Neural cell (in vitro differentiated cells): ENCODE measurements at regions not wholly inside any gene's neighbourhood (a gene's known extent, or its start where the extent isn't known, plus 50 kb on each side); places are given as distances from the start of the nearest gene placed in this dataset.
"Not testable (repeated sequence)": the region's sequence is repeated elsewhere in the genome, so short reads cannot be mapped to it uniquely, and the experiment has no call there.

Experiments used
- H2AFZ ChIP-seq: fragments of 200-600, 300-800 bp; sonication (generic), shearing (Covaris generic); 2 replicates; pipeline ENCODE4 v1.6.0; 2014; ENCODE audit warnings: low read depth, mild to moderate bottlenecking, antibody characterized with exemption, low read length, moderate library complexity
- H3F3A ChIP-seq: fragments of 200-600 bp; shearing (Covaris generic); 2 replicates; pipeline ENCODE4 v1.6.1; 2016; ENCODE audit warnings: mild to moderate bottlenecking, moderate library complexity, mixed read lengths, antibody characterized with exemption, low read length; ENCODE audit not compliant: insufficient read depth, poor library complexity, severe bottlenecking
- H3K27ac ChIP-seq: fragments of 200-600, 300-800 bp; sonication (generic), shearing (Covaris generic); 2 replicates; pipeline ENCODE4 v1.5.1; 2014; ENCODE audit warnings: mild to moderate bottlenecking, low read length, moderate library complexity
- H3K27me3 ChIP-seq: fragments of 300-800, 200-600 bp; sonication (generic), shearing (Covaris generic); 2 replicates; pipeline ENCODE4 v1.6.0; 2014; ENCODE audit warnings: mild to moderate bottlenecking, low read depth, low read length, moderate library complexity; ENCODE audit not compliant: insufficient read depth
- H3K36me3 ChIP-seq: fragments of 300-800, 200-600 bp; sonication (generic), shearing (Covaris generic); 2 replicates; pipeline ENCODE4 v1.5.1; 2014; ENCODE audit warnings: mild to moderate bottlenecking, antibody characterized with exemption, low read length, moderate library complexity; ENCODE audit not compliant: insufficient read depth
- H3K4me2 ChIP-seq: fragments of 300-800, 200-600 bp; sonication (generic), shearing (Covaris generic); 2 replicates; pipeline ENCODE4 v1.6.0; 2014; ENCODE audit warnings: mild to moderate bottlenecking, low read length
- H3K4me3 ChIP-seq: fragments of 300-800, 200-600 bp; sonication (generic), shearing (Covaris generic); 2 replicates; pipeline ENCODE4 v1.5.1; 2014; ENCODE audit warnings: mild to moderate bottlenecking, low read length, moderate library complexity
- H3K79me2 ChIP-seq: fragments of 200-600 bp; shearing (Covaris generic); replicated peaks from 2 replicates; pipeline ENCODE4 v1.6.0; 2014; ENCODE audit warnings: mild to moderate bottlenecking, low read length, moderate library complexity; ENCODE audit not compliant: insufficient read depth
- H3K9ac ChIP-seq: fragments of 300-800, 200-600 bp; sonication (generic), shearing (Covaris generic); 2 replicates; pipeline ENCODE4 v1.6.1; 2016; ENCODE audit warnings: mild to moderate bottlenecking, low read length, mixed read lengths
- H3K9me2 ChIP-seq: fragments of 200-600 bp; shearing (Covaris generic); 2 replicates; pipeline ENCODE4 v1.6.1; 2016; ENCODE audit warnings: mild to moderate bottlenecking, low read length, mixed read lengths; ENCODE audit not compliant: insufficient read depth
- H3K9me3 ChIP-seq: fragments of 200-600, 300-800 bp; sonication (generic), shearing (Covaris generic); 2 replicates; pipeline ENCODE4 v1.6.1; 2016; ENCODE audit warnings: mild to moderate bottlenecking, mixed run types, low read length, moderate library complexity, mixed read lengths
- H4K20me1 ChIP-seq: fragments of 200-600 bp; shearing (Covaris generic); 2 replicates; pipeline ENCODE4 v1.6.1; 2016; ENCODE audit warnings: mild to moderate bottlenecking, mixed run types; ENCODE audit not compliant: insufficient read depth
- EP300 ChIP-seq: fragments of 450-650 bp; conservative IDR thresholded peaks from 2 replicates; pipeline ENCODE4 v1.6.1; 2014; ENCODE audit warnings: antibody characterized with exemption, mild to moderate bottlenecking, moderate library complexity; ENCODE audit not compliant: poor library complexity, severe bottlenecking
- EZH2 ChIP-seq: fragments of 200-600, 300-800 bp; shearing (Covaris generic), sonication (generic); IDR thresholded peaks from 2 replicates; pipeline ENCODE4 v1.6.1; 2014; ENCODE audit warnings: antibody characterized with exemption, low read length, borderline replicate concordance, mild to moderate bottlenecking; ENCODE audit not compliant: insufficient read depth, poor library complexity, severe bottlenecking
- SMC3 ChIP-seq: fragments of 450-650 bp; conservative IDR thresholded peaks from 2 replicates; pipeline ENCODE4 v1.6.1; 2014; ENCODE audit warnings: antibody characterized with exemption, mild to moderate bottlenecking, moderate library complexity; ENCODE audit not compliant: poor library complexity
- TAF1 ChIP-seq: IDR thresholded peaks from 2 replicates; pipeline ENCODE4 v1.6.1; 2012; ENCODE audit warnings: low read depth
- TF ChIP-seq, protein P1 (sequence below): fragments of 450-650 bp; IDR thresholded peaks from 2 replicates; pipeline ENCODE4 v1.5.1; 2014; ENCODE audit warnings: antibody characterized with exemption, mild to moderate bottlenecking, moderate library complexity; ENCODE audit not compliant: poor library complexity, severe bottlenecking
- TF ChIP-seq, protein P2 (sequence below): IDR thresholded peaks from 2 replicates; pipeline ENCODE4 v1.6.1; 2012; ENCODE audit warnings: borderline replicate concordance

DNA sequence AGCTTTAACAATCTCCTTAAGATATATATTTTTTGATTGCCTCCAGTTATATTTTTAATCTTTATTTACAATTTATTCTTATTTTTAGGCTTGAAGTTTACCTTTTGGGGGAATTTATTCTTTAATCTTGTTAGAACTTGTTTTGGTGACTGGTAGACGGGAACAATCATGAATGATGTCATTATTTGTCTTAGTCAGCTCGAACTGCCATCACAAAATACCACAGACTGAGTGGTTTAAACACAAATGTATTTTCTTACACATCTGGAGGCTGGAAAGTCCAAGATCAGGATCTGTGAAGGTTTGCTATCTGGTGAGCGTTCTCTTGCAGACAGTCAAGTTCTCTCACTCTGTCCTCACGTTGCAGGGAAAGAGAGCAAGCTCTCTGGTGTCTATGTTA is 639.5 kb upstream of the SEMA6D start:
- H3K4me2 ChIP-seq, H3K9me2 ChIP-seq, H3K4me3 ChIP-seq, H3F3A ChIP-seq, H3K36me3 ChIP-seq, H2AFZ ChIP-seq, H3K27ac ChIP-seq, H3K9ac ChIP-seq, H3K79me2 ChIP-seq, H4K20me1 ChIP-seq, H3K27me3 ChIP-seq, H3K9me3 ChIP-seq: not testable (repeated sequence)

DNA sequence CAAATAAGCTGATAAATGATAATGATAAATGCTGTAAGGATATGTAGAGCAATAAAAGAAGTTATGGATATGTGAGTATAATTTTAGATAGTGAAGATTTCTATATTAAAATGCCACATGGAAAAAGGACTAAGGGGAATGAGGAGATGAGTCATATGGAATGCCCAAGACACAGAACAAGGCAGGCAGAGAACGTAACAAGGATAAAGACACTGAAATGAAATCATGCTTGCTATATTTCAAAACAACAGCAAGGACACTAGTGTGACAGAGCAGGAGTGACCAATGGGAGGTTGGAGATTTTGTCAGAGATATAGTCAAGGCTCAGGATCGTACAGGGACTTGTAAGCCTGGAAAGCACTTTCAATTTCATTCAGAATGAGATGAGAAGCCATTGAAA is 621.5 kb upstream of the SEMA6D start:
- Histone ChIP-seq H3K27ac (no peak overlapping the region), H3K36me3 (no peaks in the 10 kb centered on the region), H3K79me2 (no peaks in the 10 kb centered on the region), H3K4me3 (no peak overlapping the region), H3F3A (no peaks in the 10 kb centered on the region), H3K9me2 (no peaks in the 10 kb centered on the region), H3K27me3 (no peaks in the 10 kb centered on the region), H3K9me3 (no peaks in the 10 kb centered on the region), H4K20me1 (no peaks in the 10 kb centered on the region), H3K4me2 (no peak overlapping the region), H2AFZ (no peak overlapping the region), H3K9ac (no peak overlapping the region)
- TF ChIP-seq SMC3 (no peak), EP300 (no peak), EZH2 (no peak), TAF1 (no peak)
- TF ChIP-seq, protein P1, sequence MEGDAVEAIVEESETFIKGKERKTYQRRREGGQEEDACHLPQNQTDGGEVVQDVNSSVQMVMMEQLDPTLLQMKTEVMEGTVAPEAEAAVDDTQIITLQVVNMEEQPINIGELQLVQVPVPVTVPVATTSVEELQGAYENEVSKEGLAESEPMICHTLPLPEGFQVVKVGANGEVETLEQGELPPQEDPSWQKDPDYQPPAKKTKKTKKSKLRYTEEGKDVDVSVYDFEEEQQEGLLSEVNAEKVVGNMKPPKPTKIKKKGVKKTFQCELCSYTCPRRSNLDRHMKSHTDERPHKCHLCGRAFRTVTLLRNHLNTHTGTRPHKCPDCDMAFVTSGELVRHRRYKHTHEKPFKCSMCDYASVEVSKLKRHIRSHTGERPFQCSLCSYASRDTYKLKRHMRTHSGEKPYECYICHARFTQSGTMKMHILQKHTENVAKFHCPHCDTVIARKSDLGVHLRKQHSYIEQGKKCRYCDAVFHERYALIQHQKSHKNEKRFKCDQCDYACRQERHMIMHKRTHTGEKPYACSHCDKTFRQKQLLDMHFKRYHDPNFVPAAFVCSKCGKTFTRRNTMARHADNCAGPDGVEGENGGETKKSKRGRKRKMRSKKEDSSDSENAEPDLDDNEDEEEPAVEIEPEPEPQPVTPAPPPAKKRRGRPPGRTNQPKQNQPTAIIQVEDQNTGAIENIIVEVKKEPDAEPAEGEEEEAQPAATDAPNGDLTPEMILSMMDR, result no peak
- TF ChIP-seq, protein P2, sequence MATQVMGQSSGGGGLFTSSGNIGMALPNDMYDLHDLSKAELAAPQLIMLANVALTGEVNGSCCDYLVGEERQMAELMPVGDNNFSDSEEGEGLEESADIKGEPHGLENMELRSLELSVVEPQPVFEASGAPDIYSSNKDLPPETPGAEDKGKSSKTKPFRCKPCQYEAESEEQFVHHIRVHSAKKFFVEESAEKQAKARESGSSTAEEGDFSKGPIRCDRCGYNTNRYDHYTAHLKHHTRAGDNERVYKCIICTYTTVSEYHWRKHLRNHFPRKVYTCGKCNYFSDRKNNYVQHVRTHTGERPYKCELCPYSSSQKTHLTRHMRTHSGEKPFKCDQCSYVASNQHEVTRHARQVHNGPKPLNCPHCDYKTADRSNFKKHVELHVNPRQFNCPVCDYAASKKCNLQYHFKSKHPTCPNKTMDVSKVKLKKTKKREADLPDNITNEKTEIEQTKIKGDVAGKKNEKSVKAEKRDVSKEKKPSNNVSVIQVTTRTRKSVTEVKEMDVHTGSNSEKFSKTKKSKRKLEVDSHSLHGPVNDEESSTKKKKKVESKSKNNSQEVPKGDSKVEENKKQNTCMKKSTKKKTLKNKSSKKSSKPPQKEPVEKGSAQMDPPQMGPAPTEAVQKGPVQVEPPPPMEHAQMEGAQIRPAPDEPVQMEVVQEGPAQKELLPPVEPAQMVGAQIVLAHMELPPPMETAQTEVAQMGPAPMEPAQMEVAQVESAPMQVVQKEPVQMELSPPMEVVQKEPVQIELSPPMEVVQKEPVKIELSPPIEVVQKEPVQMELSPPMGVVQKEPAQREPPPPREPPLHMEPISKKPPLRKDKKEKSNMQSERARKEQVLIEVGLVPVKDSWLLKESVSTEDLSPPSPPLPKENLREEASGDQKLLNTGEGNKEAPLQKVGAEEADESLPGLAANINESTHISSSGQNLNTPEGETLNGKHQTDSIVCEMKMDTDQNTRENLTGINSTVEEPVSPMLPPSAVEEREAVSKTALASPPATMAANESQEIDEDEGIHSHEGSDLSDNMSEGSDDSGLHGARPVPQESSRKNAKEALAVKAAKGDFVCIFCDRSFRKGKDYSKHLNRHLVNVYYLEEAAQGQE, result no peak

DNA sequence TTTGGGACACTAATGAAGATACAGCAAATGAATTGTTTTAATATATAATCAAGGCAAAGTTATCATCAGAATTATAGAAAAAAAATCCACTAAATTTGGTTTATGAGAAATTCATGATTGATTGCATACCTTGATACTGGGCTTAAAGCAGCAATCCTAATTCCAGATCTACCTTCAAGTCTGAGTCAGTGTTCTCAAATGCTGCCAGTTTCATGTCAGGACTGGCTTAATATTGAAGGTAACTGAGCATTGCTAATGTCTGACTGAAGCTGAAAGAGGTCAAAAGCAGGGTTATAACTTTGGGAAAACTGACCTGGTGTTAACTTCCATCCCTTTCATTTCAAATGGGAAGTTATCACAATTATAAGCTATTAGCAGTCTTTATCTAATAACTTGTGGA is 618.8 kb upstream of the SEMA6D start:
- H3K9me3 ChIP-seq, H3K9ac ChIP-seq, H3K9me2 ChIP-seq, H2AFZ ChIP-seq, H3K4me2 ChIP-seq, H3K36me3 ChIP-seq, H3K27ac ChIP-seq, H3K4me3 ChIP-seq, H4K20me1 ChIP-seq, H3F3A ChIP-seq, H3K27me3 ChIP-seq, H3K79me2 ChIP-seq: not testable (repeated sequence)

DNA sequence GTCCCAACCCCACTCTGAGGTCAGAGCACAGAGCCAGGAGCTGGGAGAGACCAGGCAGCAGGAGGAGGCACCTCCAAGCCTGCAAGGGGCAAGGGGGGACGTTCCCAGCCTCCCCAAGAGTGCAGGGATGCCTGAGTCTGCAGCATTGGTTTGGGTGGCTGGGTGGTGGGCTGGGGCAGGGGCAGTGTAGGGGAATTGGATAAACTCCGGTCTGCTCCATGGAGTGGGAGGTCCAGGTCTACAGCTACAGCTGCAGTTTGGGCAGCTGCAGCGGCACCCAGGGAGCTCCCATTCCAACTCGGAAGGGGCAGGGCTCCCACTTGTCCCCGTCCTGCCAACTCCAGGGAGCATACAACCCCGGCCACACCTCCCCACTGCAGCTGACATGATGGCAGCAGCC is 617.5 kb upstream of the SEMA6D start:
- H3K4me2 ChIP-seq, H4K20me1 ChIP-seq, H3K36me3 ChIP-seq, H3K27ac ChIP-seq, H3K9me3 ChIP-seq, H2AFZ ChIP-seq, H3K9me2 ChIP-seq, H3F3A ChIP-seq, H3K4me3 ChIP-seq, H3K27me3 ChIP-seq, H3K79me2 ChIP-seq, H3K9ac ChIP-seq: not testable (repeated sequence)

DNA sequence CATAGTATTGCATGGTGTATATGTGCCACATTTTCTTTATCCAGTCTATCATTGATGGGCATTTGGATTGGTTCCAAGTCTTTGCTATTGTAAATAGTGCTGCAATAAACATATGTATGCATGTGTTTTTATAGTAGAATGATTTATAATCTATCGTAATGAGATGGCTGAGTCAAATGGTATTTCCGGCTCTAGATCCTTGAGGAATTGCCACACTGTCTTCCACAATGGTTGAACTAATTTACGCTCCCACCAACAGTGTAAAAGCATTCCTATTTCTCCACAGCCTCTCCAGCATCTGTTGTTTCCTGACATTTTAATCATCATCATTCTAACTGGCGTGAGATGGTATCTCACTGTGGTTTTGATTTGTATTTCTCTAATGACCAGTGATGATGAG is 608.5 kb upstream of the SEMA6D start:
- not testable (repeated sequence) for H3K9me2 ChIP-seq, H3K27ac ChIP-seq

More for the DNA sequence above, 608.5 kb upstream of the SEMA6D start:
- H3K4me3 ChIP-seq, H3K9ac ChIP-seq, H3K4me2 ChIP-seq, H3K27me3 ChIP-seq, H3K79me2 ChIP-seq, H3K36me3 ChIP-seq, H2AFZ ChIP-seq, H4K20me1 ChIP-seq, H3K9me3 ChIP-seq, H3F3A ChIP-seq: not testable (repeated sequence)
